Transverse colon (tissue), 1 donor: ENCODE measurements at regions not wholly inside any gene's neighbourhood (a gene's known extent, or its start where the extent isn't known, plus 50 kb on each side); places are given as distances from the start of the nearest gene placed in this dataset.

Source experiments
- EP300 ChIP-seq: sonication (generic); formaldehyde crosslinking; IDR thresholded peaks from one replicate; pipeline ENCODE4 v1.6.1; 2017; ENCODE audit warnings: antibody characterized with exemption, low read depth
- POLR2A ChIP-seq: fragments of 450-650 bp; IDR thresholded peaks from one replicate; pipeline ENCODE4 v1.6.1; 2016; ENCODE audit warnings: antibody characterized with exemption, mild to moderate bottlenecking, moderate library complexity

DNA sequence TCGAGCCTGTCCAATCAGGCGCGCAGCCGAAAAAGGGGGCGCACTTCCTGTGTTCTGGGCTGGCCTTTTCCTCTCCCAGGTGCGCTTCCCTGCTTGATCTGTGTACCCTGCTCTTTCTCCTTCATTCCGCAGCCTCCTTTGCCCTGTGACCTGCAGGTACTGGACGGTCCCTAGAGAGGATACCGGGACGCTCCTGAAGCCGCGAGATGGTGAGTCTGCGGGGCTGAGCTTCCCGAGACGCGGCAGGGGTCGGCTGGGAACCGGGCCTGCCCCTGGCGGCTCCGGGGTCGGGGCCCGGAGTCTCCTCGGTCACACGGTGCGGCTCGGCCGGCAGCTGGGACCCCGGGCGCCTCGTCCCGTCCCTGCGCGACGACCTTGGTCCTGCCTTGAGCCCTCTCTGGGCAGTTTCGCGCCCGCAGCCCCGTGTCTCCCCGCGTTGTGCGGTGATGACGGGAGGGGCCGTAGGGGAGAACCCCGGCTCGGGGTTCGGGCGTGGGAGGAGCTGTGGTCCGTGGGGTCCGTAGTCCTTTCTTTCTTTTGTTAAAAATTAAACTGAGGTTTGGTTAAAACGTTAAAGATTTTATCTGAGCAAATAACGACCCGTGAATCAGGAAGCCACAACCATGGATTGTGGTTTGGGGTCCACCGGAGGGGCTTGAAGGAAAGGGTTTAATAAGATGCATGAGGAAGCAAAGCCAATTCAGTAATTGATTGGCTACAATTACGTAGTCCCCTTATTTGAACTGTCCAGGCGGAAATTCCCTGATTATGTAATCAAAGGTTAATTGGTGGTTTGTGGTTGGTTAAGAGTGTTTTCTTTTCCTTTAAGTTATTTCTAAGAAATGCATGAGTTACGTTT, 172.8 kb upstream of the ZNF267 start:
- no peak for TF ChIP-seq EP300
- TF ChIP-seq POLR2A = peak; percentile 43
